G401 (cell line): ENCODE measurements at regions not wholly inside any gene's neighbourhood (a gene's known extent, or its start where the extent isn't known, plus 50 kb on each side); places are given as distances from the start of the nearest gene placed in this dataset.
"Not testable (repeated sequence)": the region's sequence is repeated elsewhere in the genome, so short reads cannot be mapped to it uniquely, and the experiment has no call there.

ENCODE experiments used
- DNase-seq: peaks from one replicate; pipeline ENCODE4 v3.0.0-alpha.2; 2015; ENCODE audit warnings: low spot score
- in situ Hi-C: cut with HindIII; loops from 2 replicates; pipeline ENCODE4 v1.10.0; 2016; ENCODE audit warnings: low sequenced_read_pairs, mixed read lengths

- no peak for DNase-seq
- in situ Hi-C loops: no loop called here
Measured at GRCh38 chr22:26082866-26083265, 86.4 kb upstream of the SEZ6L start.

- in situ Hi-C loops: no loop called here
- DNase-seq: peak; percentile 53
Measured at GRCh38 chr22:26086359-26086758, 82.9 kb upstream of the SEZ6L start.

GRCh38 chr22:26087816-26088215 lies 81.4 kb upstream of the SEZ6L start:
- in situ Hi-C loops: no loop called here
- no peak for DNase-seq

GRCh38 chr22:26090821-26091220 lies 78.4 kb upstream of the SEZ6L start:
- no peak for DNase-seq
- in situ Hi-C loops: no loop called here

GRCh38 chr22:26094497-26094896 lies 74.8 kb upstream of the SEZ6L start:
- in situ Hi-C loops, DNase-seq: not testable (repeated sequence)

GRCh38 chr22:26095256-26095956 lies 73.9 kb upstream of the SEZ6L start:
- in situ Hi-C loops: no loop called here
- no peak for DNase-seq

DNA sequence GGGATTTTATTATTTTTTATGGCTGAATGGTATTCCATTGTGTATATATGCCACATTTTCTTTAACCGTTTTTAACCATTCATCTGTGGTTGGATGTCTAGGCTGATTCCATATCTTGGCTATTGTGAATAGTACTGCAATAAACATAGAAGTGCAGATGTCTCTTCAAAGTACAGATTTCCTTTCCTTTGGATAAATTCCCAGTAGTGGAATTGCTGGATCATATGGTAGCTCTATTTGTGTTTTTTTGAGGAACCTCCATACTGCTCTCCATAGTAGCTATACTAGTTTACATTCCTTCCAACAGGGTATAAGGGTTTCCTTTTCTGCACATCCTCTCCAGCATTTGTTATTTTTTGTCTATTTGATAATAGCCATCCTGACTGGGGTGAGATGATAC lies 71.9 kb upstream of the SEZ6L start:
- no peak for DNase-seq
- in situ Hi-C loops: no loop called here

- in situ Hi-C loops: no loop called here
Measured at GRCh38 chr22:26097840-26098239, 71.4 kb upstream of the SEZ6L start.

DNA sequence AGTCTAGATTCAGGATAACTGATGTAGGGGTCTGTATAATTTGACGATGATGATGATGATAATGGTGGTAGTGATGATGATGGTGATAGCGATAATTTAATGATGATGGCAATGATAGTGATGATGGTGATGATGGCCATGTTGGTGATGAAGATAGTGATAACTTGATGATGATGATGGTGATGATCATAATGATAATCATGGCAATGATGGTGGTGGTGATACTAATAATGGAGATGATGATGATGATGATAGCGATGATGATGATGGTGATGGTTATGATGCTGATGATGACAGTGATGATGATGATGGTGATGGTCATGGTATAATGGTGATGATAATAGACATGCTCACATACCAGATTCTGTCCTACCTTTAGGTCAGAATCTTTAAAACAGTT lies 66.2 kb upstream of the SEZ6L start:
- in situ Hi-C loops: no loop called here
- DNase-seq: no peak

More at GRCh38 chr22:26097840-26098239, 71.4 kb upstream of the SEZ6L start:
- DNase-seq: no peak

DNA sequence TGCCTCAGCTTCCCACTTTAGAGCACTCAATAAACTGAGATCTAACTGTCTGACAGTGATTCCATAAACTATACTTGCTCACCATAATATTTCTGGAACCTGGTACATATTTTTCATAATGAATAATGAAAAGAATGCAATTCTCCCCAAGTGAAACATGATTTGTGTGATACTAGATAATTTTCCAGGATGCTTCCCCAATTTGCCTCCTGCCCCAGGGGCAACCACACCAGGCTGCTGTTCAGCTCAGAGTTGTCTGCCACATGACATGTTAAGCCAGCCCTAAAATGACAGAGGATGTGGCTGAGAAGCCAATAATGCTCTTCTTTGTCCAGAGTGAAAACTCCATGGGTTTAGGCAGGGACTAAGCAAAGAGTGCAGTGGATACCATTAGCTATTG lies 62.9 kb upstream of the SEZ6L start:
- no peak for DNase-seq
- in situ Hi-C loops: no loop called here

GRCh38 chr22:26109686-26110315 lies 59.5 kb upstream of the SEZ6L start:
- DNase-seq: no peak
- in situ Hi-C loops: no loop called here

DNA sequence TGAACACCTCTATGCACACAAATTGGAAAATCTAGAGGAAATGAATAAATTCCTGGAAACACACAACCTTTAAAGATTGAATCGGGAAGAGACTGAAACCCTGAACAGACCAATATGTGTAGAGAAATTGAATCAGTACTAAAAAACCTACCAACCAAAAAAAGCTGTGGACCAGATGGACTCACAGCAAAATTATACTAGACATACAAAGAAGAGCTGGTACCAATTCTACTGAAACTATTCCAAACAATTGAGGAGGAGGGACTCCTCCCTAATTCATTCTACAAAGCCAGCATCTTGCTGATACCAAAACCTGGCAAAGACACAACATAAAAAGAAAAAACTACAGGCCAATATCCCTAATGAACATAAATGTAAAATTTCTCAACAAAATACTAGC lies 54.4 kb upstream of the SEZ6L start:
- DNase-seq: no peak

GRCh38 chr22:26115266-26115665 lies 54.0 kb upstream of the SEZ6L start:
- in situ Hi-C loops: no loop called here
- DNase-seq: no peak

More for the DNA sequence above, 54.4 kb upstream of the SEZ6L start:
- in situ Hi-C loops: no loop called here
